Epithelial cell of proximal tubule (primary cell): ENCODE measurements at regions not wholly inside any gene's neighbourhood (a gene's known extent, or its start where the extent isn't known, plus 50 kb on each side); places are given as distances from the start of the nearest gene placed in this dataset.

Experiments used
- DNase-seq: peaks from one replicate; pipeline ENCODE4 v3.0.0-alpha.2; 2011; ENCODE audit warnings: low read depth
- H3K4me3 ChIP-seq: 2 replicates; pipeline ENCODE4 v1.5.1; 2011; ENCODE audit warnings: low read depth, mild to moderate bottlenecking, low read length
- TF ChIP-seq, protein P1 (sequence below): conservative IDR thresholded peaks from 2 replicates; pipeline ENCODE4 v1.5.1; 2012; ENCODE audit warnings: low read depth, mild to moderate bottlenecking, low read length

DNA sequence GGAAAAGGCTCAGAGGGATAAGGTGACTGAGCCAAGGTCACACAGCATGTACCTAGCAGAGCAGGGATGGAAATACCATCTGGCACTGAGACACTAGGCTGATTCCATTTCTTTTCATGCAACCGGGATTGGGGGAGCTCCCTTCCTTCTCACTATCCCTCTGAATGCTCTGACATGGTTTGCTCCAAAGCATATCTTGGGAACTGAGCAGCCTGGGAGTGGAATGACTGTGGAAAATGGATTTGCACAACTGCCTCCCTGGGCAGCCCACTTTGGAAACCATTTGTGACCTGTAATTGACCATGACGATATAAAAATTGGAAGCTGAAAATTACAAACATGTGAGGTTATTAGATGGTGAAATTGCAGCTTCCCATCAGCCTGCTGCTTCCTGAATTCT lies 309.0 kb upstream of the CHD6 start:
- TF ChIP-seq, protein P1, sequence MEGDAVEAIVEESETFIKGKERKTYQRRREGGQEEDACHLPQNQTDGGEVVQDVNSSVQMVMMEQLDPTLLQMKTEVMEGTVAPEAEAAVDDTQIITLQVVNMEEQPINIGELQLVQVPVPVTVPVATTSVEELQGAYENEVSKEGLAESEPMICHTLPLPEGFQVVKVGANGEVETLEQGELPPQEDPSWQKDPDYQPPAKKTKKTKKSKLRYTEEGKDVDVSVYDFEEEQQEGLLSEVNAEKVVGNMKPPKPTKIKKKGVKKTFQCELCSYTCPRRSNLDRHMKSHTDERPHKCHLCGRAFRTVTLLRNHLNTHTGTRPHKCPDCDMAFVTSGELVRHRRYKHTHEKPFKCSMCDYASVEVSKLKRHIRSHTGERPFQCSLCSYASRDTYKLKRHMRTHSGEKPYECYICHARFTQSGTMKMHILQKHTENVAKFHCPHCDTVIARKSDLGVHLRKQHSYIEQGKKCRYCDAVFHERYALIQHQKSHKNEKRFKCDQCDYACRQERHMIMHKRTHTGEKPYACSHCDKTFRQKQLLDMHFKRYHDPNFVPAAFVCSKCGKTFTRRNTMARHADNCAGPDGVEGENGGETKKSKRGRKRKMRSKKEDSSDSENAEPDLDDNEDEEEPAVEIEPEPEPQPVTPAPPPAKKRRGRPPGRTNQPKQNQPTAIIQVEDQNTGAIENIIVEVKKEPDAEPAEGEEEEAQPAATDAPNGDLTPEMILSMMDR: no peak

DNA sequence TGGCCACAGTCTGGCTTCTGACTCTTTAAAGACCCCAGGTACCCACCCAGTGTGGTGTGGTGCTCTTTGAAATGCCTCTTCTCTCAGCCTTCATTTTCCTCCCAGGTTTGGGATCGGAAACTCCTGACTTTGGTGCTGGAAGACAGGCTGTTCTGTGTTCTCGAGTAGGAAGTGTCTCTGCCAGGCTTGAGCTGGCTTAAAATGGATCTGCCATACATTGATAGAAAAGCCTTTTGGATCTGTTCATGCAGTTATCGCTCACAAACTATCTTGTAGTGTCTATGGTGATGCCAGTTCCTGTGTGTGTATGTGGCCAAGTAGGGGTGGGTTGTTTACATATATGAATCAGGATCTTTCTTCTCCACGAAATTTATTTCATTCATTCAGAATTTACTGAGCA lies 307.3 kb upstream of the CHD6 start:
- TF ChIP-seq, protein P1: no peak
- DNase-seq: no peak
- no peak overlapping the region for H3K4me3 ChIP-seq

More for the DNA sequence above, 309.0 kb upstream of the CHD6 start:
- H3K4me3 ChIP-seq: no peak overlapping the region
- DNase-seq: no peak

DNA sequence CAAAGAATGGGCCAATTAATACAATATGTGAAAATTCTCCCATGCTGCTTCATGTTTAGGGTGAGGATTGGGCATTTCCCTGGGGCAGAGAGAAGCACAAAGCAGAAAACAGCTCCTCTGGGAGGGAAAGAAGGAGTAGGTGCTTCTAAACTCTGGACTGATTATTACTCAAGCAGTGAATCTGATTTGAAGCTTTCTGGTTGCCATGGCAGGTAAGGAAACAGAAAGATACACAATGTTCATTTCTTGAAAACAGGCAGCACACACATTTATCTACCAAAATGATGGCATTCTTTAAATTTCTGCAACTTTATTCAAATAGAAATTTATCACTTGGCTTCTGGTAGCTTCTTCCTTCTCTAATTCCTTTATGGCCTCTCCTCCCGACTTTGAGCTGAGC lies 305.4 kb upstream of the CHD6 start:
- DNase-seq: no peak
- no peak overlapping the region for H3K4me3 ChIP-seq

GRCh38 chr20:41913146-41913545 lies 295.0 kb upstream of the CHD6 start:
- no peak overlapping the region for H3K4me3 ChIP-seq
- DNase-seq: no peak
- TF ChIP-seq, protein P1: no peak

More for the DNA sequence above, 305.4 kb upstream of the CHD6 start:
- TF ChIP-seq, protein P1: no peak

DNA sequence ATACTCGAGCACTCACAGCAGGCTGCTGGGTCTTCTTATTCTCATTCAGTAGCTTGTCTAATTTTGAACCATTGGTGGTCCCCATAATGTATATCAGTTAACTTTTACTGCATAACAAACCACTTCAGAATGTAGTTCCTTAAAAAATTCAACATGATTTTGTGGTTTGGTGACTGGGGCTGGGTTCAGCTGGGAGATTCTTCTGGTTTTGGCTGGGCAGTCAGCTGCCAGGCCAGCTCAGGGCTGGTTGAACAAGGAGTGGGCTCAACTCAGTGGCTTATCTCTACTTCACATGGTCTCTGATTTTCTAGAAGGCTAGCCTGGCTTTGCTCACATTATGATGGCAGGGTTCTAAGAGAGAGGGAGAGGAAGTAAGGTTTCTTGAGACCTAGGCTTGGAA lies 292.4 kb upstream of the CHD6 start:
- H3K4me3 ChIP-seq: no peak overlapping the region
- TF ChIP-seq, protein P1: no peak
- no peak for DNase-seq

DNA sequence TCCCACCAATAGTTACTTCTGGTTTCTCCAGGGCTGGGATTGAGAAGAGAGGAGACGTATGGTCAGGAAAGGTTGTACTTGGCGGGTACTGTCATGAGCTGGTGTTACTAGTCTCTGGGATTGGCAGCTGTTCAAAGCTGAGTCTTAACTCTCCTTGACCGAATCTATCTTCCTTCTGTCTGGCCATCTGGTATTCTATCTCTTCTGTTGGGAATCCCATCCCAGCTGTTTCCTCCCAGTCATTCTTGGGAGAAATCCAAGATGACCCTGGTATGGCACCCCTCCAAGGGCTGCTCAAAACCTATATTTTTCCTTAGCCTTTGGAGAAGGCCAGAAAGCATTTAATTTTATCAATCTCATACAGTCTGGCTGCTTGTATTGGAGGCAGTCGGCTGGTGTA lies 287.0 kb upstream of the CHD6 start:
- no peak for DNase-seq
- TF ChIP-seq, protein P1: no peak
- H3K4me3 ChIP-seq: no peak overlapping the region

DNA sequence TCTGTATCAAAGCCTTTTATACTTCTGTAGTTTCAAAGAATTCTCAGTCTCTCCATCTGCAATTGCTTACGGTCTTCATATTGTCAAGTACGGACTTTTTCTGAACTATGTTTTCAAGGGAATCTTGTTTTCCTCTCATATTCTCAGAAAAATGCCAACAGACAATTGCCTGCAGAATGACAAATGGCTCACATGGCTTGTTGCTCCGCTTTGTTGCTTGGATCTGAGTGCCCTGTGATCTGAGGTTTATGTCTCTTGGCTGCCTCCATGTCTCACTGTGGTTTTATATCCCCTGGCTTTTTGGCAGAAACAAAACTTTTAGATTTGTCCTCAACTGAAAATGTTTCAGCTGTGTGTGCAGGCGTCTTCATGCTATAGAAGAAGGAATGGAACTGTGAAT lies 285.4 kb upstream of the CHD6 start:
- TF ChIP-seq, protein P1: no peak
- DNase-seq: no peak
- H3K4me3 ChIP-seq: no peak overlapping the region
